Breast epithelium (tissue), 4 donors: ENCODE measurements at regions not wholly inside any gene's neighbourhood (a gene's known extent, or its start where the extent isn't known, plus 50 kb on each side); places are given as distances from the start of the nearest gene placed in this dataset.

Source experiments
- DNase-seq, 2 donors: peaks; one replicate each; pipeline ENCODE4 v3.0.0-alpha.2; 2019; ENCODE audit warnings: low spot score in 2 of 2
- H3K27ac ChIP-seq, 2 donors: fragments of 200-600 bp; sonication (generic) in 1 of 2; one replicate each; pipeline ENCODE4 v1.5.1; 2016 to 2019; ENCODE audit warnings: mild to moderate bottlenecking in 1 of 2
- H3K27me3 ChIP-seq, 2 donors: fragments of 200-600 bp; sonication (generic) in 1 of 2; one replicate each; pipeline versions ENCODE4 v1.5.1 to v1.6.0; 2017 to 2019; ENCODE audit warnings: control low read depth in 1 of 2, mild to moderate bottlenecking in 1 of 2
- H3K36me3 ChIP-seq: fragments of 200-600 bp; one replicate; pipeline ENCODE4 v1.5.1; 2019
- H3K4me1 ChIP-seq, 2 donors: fragments of 200-600 bp; sonication (generic); one replicate each; pipeline ENCODE4 v1.5.1; 2016 to 2019; ENCODE audit warnings: control low read depth in 1 of 2
- H3K4me3 ChIP-seq, 3 donors: fragments of 200-600 bp; sonication (generic); 1 replicate in 2 of 3; 2 replicates in 1 of 3; pipeline ENCODE4 v1.5.1; 2016 to 2019; ENCODE audit warnings: mild to moderate bottlenecking in 3 of 3, moderate library complexity in 2 of 3
- H3K9me3 ChIP-seq, 2 donors: fragments of 200-600 bp; sonication (generic) in 1 of 2; one replicate each; pipeline ENCODE4 v1.5.1; 2016 to 2019; ENCODE audit warnings: control low read depth in 1 of 2
- POLR2A ChIP-seq: fragments of 450-650 bp; IDR thresholded peaks from one replicate; pipeline ENCODE4 v1.6.1; 2016; ENCODE audit warnings: antibody characterized with exemption, mild to moderate bottlenecking, moderate library complexity
- POLR2AphosphoS5 ChIP-seq, 3 donors: sonication (generic); formaldehyde crosslinking; IDR thresholded peaks; one replicate each; pipeline ENCODE4 v1.6.1; 2017; ENCODE audit warnings: antibody characterized with exemption in 3 of 3
- intact Hi-C: fragments of 100-400 bp; cut with DNase I; formaldehyde crosslinking; loops from one replicate; pipeline ENCODE4 v1.15.1; 2023; ENCODE audit warnings: low total_unique reads
- TF ChIP-seq, protein P1 (sequence below), 3 donors: fragments of 450-650 bp; IDR thresholded peaks; one replicate each; pipeline ENCODE4 v1.5.1; 2016 to 2017; ENCODE audit warnings: antibody characterized with exemption in 3 of 3, mild to moderate bottlenecking in 3 of 3, moderate library complexity in 3 of 3

DNA sequence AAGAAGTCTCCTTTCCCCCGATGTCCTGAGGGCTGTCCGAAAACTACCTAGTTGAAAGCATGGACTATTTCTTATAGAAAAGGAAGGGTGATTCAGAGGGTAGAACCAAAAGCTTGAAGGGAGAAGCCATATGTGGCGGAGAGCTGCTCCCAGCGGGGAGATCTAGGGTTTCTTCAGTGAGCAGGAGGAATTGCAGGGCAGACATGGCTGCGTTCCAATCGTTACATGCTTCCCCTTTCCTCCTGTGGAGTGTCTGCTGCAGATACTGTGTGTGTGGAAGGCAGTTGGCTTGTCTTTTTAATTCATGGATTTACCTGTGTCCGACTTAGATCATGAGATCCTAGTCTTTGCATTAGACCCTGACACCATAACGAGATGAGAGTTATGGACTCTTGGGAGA, 799.5 kb downstream of the QKI start:
- no peak overlapping the region for H3K4me3 ChIP-seq
- intact Hi-C loops: no loop called here

DNA sequence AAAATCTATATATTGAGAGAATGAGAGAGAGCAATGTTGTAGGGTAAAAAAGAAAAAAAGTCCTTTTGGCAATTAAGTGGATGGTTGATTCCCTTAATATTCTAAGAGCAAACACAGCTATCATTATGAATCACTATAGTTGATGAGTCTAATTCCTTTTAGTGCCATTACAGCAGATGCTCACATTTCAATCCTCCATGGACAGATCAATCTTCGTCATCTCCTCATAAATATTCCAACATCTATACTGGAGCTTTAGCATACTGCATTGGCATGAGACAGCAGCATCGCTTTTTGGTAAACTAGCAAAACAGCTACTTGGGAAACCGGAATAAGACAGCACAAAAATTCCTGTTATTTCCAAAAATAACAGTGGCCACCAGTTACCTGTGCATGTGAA, 796.7 kb downstream of the QKI start:
- no peak for DNase-seq
- no peaks in the 10 kb centered on the region for H3K27me3 ChIP-seq
- H3K36me3 ChIP-seq: no peaks in the 10 kb centered on the region
- intact Hi-C loops: no loop called here
- no peaks in the 10 kb centered on the region for H3K9me3 ChIP-seq
- no peak overlapping the region for H3K4me3 ChIP-seq
- no peak overlapping the region for H3K27ac ChIP-seq
- TF ChIP-seq POLR2AphosphoS5 (IDR thresholded peaks at IDR 0.05) (no peak), POLR2A (no peak)
- TF ChIP-seq, protein P1, sequence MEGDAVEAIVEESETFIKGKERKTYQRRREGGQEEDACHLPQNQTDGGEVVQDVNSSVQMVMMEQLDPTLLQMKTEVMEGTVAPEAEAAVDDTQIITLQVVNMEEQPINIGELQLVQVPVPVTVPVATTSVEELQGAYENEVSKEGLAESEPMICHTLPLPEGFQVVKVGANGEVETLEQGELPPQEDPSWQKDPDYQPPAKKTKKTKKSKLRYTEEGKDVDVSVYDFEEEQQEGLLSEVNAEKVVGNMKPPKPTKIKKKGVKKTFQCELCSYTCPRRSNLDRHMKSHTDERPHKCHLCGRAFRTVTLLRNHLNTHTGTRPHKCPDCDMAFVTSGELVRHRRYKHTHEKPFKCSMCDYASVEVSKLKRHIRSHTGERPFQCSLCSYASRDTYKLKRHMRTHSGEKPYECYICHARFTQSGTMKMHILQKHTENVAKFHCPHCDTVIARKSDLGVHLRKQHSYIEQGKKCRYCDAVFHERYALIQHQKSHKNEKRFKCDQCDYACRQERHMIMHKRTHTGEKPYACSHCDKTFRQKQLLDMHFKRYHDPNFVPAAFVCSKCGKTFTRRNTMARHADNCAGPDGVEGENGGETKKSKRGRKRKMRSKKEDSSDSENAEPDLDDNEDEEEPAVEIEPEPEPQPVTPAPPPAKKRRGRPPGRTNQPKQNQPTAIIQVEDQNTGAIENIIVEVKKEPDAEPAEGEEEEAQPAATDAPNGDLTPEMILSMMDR (IDR thresholded peaks at IDR 0.05): no peak
- no peaks in the 10 kb centered on the region for H3K4me1 ChIP-seq

More for the DNA sequence above, 799.5 kb downstream of the QKI start:
- H3K27ac ChIP-seq: no peak overlapping the region
- TF ChIP-seq, protein P1 (IDR thresholded peaks at IDR 0.05): no peak
- TF ChIP-seq POLR2A (no peak), POLR2AphosphoS5 (IDR thresholded peaks at IDR 0.05) (no peak)
- H3K9me3 ChIP-seq: no peaks in the 10 kb centered on the region
- H3K36me3 ChIP-seq: no peaks in the 10 kb centered on the region
- no peaks in the 10 kb centered on the region for H3K27me3 ChIP-seq
- H3K4me1 ChIP-seq: no peaks in the 10 kb centered on the region
- no peak for DNase-seq

DNA sequence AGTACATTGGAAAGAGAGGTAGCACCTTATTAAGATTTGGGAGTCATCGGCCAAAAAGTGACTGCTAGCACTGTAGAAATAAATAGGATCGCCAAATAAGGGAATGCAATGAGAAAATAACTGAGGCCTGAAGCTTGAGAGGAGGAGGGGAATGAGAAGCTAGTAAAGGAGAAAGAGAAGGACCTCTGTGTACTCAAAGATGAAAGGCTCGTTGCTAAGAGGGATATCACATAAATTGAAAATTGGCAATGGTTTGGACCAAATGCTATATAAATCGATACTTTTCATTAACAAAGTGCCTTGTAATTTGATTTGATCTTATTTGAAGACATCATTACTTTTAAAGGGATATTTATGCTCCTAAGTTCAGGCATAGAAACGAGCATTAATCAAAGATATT, 796.3 kb downstream of the QKI start:
- intact Hi-C loops: no loop called here

DNA sequence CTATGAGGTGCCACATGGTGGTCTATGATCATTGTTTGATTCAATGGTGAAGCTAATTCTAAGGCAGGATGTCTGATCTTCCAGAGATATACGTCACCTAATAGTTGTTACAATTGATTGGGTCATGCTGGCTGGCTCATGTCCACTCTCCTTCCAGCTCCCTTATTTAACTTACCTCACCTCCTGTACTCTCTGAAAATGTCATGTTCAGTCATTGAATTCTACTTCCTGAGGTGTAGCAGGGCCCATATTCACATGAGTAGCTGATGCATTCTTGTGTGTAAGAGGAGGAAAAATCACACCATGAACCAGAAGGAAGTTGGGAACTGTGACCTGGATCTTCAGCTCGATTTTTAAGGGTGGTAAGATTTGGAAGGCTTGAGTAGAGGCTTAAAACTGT, 795.8 kb downstream of the QKI start:
- H3K4me3 ChIP-seq: no peak overlapping the region
- DNase-seq: no peak
- H3K9me3 ChIP-seq: no peaks in the 10 kb centered on the region
- no peaks in the 10 kb centered on the region for H3K4me1 ChIP-seq
- TF ChIP-seq, protein P1 (IDR thresholded peaks at IDR 0.05): no peak
- no peak for TF ChIP-seq POLR2A
- TF ChIP-seq POLR2AphosphoS5 (IDR thresholded peaks at IDR 0.05): no peak
- intact Hi-C loops: no loop called here
- no peaks in the 10 kb centered on the region for H3K36me3 ChIP-seq
- no peaks in the 10 kb centered on the region for H3K27me3 ChIP-seq
- no peak overlapping the region for H3K27ac ChIP-seq

More for the DNA sequence above, 796.3 kb downstream of the QKI start:
- no peaks in the 10 kb centered on the region for H3K36me3 ChIP-seq
- no peaks in the 10 kb centered on the region for H3K4me1 ChIP-seq
- no peak for TF ChIP-seq POLR2AphosphoS5 (IDR thresholded peaks at IDR 0.05)
- TF ChIP-seq POLR2A: no peak
- TF ChIP-seq, protein P1 (IDR thresholded peaks at IDR 0.05): no peak
- no peak for DNase-seq
- H3K27me3 ChIP-seq: no peaks in the 10 kb centered on the region
- no peak overlapping the region for H3K4me3 ChIP-seq
- H3K9me3 ChIP-seq: no peaks in the 10 kb centered on the region
- H3K27ac ChIP-seq: no peak overlapping the region

DNA sequence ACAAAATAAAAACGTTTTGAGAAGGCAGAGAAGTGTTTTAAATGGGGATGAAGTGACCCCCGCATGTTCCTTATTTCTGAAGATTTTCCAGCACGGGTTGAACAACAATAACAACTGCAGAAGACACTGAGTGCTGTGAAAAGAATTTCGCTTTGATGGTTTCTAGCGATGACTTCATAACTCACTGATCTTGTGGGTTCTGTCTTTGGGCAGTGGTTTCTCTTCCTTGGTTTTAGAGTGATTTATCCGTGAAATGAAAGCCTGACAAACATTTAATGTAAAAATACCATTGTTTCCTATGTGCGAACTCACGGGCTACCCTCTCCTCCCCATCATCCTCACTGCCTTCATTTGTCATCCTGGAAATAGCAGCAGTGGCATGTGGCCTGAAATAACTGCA, 793.9 kb downstream of the QKI start:
- H3K27ac ChIP-seq: no peak overlapping the region
- H3K4me1 ChIP-seq: no peaks in the 10 kb centered on the region
- no peaks in the 10 kb centered on the region for H3K36me3 ChIP-seq
- intact Hi-C loops: loop anchor here (2.0 kb wide), 1 partner anchor 58 kb away; no protein-coding TSS in a partner anchor
- no peak overlapping the region for H3K4me3 ChIP-seq
- H3K9me3 ChIP-seq: peaks cover 0 to 3% of the 10 kb centered on the region in 2 donors
- TF ChIP-seq, protein P1 (IDR thresholded peaks at IDR 0.05): no peak
- TF ChIP-seq POLR2A: no peak
- TF ChIP-seq POLR2AphosphoS5 (IDR thresholded peaks at IDR 0.05): no peak
- DNase-seq: no peak
- no peaks in the 10 kb centered on the region for H3K27me3 ChIP-seq
